Esophagus (tissue), 2 donors: ENCODE measurements at regions not wholly inside any gene's neighbourhood (a gene's known extent, or its start where the extent isn't known, plus 50 kb on each side); places are given as distances from the start of the nearest gene placed in this dataset.

ENCODE experiments used
- H3K27ac ChIP-seq, 2 donors: one replicate each; pipeline ENCODE4 v1.5.1; 2013; ENCODE audit warnings: low read depth in 2 of 2, mild to moderate bottlenecking in 2 of 2, inconsistent platforms in 1 of 2, low read length in 1 of 2, moderate library complexity in 1 of 2
- H3K27me3 ChIP-seq, 2 donors: one replicate each; pipeline ENCODE4 v1.6.1; 2013; ENCODE audit warnings: low read length in 2 of 2, control low read depth in 1 of 2, mild to moderate bottlenecking in 1 of 2; ENCODE audit not compliant: insufficient read depth in 2 of 2, control insufficient read depth in 1 of 2
- H3K36me3 ChIP-seq, 2 donors: one replicate each; pipeline ENCODE4 v1.6.1; 2013; ENCODE audit warnings: low read length in 1 of 2; ENCODE audit not compliant: control insufficient read depth in 2 of 2, insufficient read depth in 2 of 2
- H3K4me1 ChIP-seq, 2 donors: one replicate each; pipeline ENCODE4 v1.6.1; 2013; ENCODE audit warnings: low read length in 1 of 2; ENCODE audit not compliant: control insufficient read depth in 2 of 2, insufficient read depth in 2 of 2
- H3K4me3 ChIP-seq, 2 donors: one replicate each; pipeline ENCODE4 v1.5.1; 2013; ENCODE audit warnings: low read length in 2 of 2, mild to moderate bottlenecking in 2 of 2, low read depth in 1 of 2, moderate library complexity in 1 of 2
- H3K9me3 ChIP-seq, 2 donors: one replicate each; pipeline ENCODE4 v1.6.1; 2013; ENCODE audit warnings: mild to moderate bottlenecking in 2 of 2, low read depth in 1 of 2, low read length in 1 of 2, moderate library complexity in 1 of 2; ENCODE audit not compliant: control insufficient read depth in 2 of 2, insufficient read depth in 1 of 2
- WGBS, 2 donors: extraction: QIAGEN DNeasy Blood & Tissue Kit; methylation state at CpG; one replicate each; pipeline ENCODE4 v1.1.7; 2013; 5-methylcytosine and 5-hydroxymethylcytosine counted together
- donor health status: healthy with polysubstance abuse.
- donor health status: Bipolar disorder and iron deficiency.

DNA sequence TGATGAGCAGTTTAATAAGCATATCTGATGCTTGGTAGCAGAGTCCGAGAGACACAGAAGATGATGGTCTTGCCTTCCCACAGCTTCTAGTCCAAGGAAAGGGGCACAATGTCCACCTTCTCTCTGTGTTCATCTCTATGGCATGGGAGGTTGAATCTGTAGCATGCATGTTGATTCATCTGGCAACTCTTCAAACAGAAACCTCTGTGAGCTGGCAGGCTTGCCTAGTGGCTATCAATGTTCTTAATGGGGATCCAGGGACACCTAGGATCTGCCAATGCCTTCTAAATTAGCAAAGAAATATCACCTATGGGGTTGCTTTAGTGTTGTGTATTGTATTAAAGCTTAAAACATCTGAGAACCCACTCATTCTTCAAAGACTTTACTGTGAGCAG lies 170.8 kb downstream of the INO80D start:
- no peaks in the 10 kb centered on the region for H3K36me3 ChIP-seq
- H3K9me3 ChIP-seq, result no peaks in the 10 kb centered on the region
- H3K4me1 ChIP-seq, result no peaks in the 10 kb centered on the region
- WGBS, 2 donors, result 70 to 81% methylated on average over 1 of the region's 1 CpG
- H3K27me3 ChIP-seq, result no peaks in the 10 kb centered on the region
- H3K4me3 ChIP-seq, result no peak overlapping the region
- H3K27ac ChIP-seq, result no peak overlapping the region

DNA sequence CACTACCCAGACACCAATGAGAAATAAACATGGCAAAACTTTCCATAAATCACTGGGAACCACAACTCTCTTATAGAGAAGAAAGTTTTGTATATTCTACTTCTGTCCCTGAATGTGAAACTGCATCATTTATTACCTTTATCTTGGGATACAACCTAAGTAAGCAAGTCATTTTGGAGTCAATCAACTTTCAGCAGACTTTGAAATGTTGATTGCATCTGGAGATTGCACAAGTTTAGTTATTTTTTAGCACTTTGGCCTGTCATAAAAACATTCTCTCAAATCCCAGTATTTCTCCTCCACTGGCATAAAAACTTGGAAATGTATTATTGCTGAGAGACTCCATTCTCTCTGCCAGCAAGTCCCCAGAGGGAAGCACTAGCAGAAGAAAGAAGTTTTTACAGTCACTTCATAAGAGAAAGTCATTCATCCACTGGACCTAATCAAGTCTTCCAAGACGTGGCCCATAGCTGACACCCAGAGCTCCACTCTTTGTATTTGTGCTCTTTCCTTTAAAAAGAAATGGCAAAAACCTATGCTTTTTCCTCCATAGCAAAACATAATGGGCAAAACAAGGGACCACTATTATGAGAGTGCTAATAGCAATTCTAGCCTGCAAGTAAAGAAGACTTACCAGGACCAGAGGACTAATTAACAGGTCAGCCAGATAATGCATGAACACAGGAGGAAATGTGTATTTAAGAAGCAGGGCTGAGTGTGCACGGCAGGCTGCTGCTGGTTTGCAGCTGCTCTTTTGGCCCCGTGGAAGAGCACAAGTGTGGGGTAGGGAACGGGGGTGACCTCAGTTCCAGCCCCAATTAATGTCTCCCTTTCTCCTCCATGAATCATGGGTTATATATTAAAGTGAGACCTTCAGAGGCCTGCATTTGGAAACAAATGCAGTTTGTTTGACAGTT lies 171.5 kb downstream of the INO80D start:
- H3K4me3 ChIP-seq, result no peak overlapping the region
- H3K36me3 ChIP-seq, result no peaks in the 10 kb centered on the region
- no peaks in the 10 kb centered on the region for H3K4me1 ChIP-seq
- no peaks in the 10 kb centered on the region for H3K9me3 ChIP-seq
- H3K27ac ChIP-seq, result no peak overlapping the region
- H3K27me3 ChIP-seq, result no peaks in the 10 kb centered on the region
- WGBS, 2 donors, result 37 to 51% methylated on average over 4 of the region's 4 CpGs

DNA sequence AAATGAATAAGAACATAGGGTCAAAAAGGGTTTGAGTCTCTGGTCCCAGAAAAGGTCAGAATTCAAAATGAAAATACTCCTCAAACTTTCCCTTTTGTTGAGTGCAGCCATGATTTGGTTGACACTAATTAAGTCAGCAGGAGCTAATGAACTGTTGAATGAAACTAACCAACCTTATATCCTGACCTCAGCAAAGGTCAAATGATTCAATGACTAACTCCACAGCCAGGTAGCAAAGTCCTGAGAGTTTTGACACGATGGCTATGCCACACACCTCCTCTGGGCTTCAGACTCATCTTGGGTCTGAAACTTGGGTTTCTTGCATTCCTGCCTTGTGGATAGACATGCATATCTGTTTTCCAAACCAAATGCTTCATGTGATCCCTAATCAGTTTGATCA lies 172.3 kb downstream of the INO80D start:
- no peaks in the 10 kb centered on the region for H3K27me3 ChIP-seq
- no peaks in the 10 kb centered on the region for H3K36me3 ChIP-seq
- H3K4me3 ChIP-seq, result no peak overlapping the region
- H3K27ac ChIP-seq, result no peak overlapping the region
- H3K4me1 ChIP-seq, result no peaks in the 10 kb centered on the region
- WGBS, 2 donors, result 80 to 88% methylated on average over 1 of the region's 1 CpG
- H3K9me3 ChIP-seq, result no peaks in the 10 kb centered on the region

DNA sequence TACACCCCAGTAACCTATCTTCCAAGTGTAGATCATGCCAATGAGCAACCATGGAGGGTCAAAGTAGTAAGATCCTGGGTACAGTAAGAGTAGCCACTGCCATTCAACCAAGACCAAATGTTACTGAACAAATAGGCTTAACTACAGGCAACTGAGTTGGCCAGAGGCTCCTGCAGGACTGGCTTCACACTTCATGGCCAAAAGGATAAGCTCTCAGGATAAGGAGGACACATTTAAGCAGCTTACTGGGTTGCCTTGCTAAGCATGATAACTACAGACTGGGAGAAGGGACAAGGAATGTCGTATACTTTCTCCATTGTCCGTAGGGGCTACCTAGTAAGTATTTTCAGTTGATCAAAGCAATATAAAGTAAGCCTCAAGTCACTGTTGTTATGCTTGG lies 174.7 kb downstream of the INO80D start:
- Histone ChIP-seq H3K36me3 (no peaks in the 10 kb centered on the region), H3K9me3 (no peaks in the 10 kb centered on the region), H3K4me1 (no peaks in the 10 kb centered on the region), H3K27me3 (no peaks in the 10 kb centered on the region), H3K4me3 (no peak overlapping the region), H3K27ac (no peak overlapping the region)
- 90 to 94% methylated on average over 2 of the region's 2 CpGs for WGBS, 2 donors

- Histone ChIP-seq H3K4me1 (no peaks in the 10 kb centered on the region), H3K36me3 (no peaks in the 10 kb centered on the region), H3K9me3 (no peaks in the 10 kb centered on the region), H3K27ac (no peak overlapping the region), H3K27me3 (no peaks in the 10 kb centered on the region), H3K4me3 (no peak overlapping the region)
- 53 to 57% methylated on average over 6 of the region's 6 CpGs for WGBS, 2 donors
These were observed 176.8 kb downstream of the INO80D start for GRCh38 chr2:205909184-205909572.

GRCh38 chr2:205908212-205909183 lies 177.5 kb downstream of the INO80D start:
- Histone ChIP-seq H3K4me1 (no peaks in the 10 kb centered on the region), H3K36me3 (no peaks in the 10 kb centered on the region), H3K4me3 (no peak overlapping the region), H3K27me3 (no peaks in the 10 kb centered on the region), H3K27ac (no peak overlapping the region), H3K9me3 (no peaks in the 10 kb centered on the region)
- WGBS, 2 donors, result 83 to 86% methylated on average over 16 of the region's 16 CpGs

DNA sequence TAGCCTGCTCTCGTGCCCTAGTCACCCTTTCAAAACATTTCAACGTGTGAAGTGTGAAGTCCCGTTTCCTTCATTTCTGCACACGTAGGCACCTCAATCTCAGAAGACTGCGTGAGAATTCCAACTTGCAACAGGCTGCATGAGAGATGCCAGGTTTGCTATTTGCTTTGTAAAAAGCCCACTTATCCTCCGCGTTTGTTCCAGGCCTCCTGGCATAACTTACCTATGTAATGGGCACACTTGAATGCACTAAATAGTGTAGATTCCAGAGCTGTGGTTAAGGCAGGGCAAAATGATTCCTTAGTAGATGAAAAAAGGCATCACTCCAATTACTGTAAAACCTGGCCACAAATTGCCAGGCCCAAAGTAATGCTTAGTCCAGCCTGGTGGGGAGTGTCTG lies 179.6 kb downstream of the INO80D start:
- 91 to 92% methylated on average over 7 of the region's 7 CpGs for WGBS, 2 donors
- H3K4me3 ChIP-seq, result no peak overlapping the region
- H3K4me1 ChIP-seq, result no peaks in the 10 kb centered on the region
- H3K9me3 ChIP-seq, result no peaks in the 10 kb centered on the region
- no peaks in the 10 kb centered on the region for H3K36me3 ChIP-seq
- no peaks in the 10 kb centered on the region for H3K27me3 ChIP-seq
- H3K27ac ChIP-seq, result no peak overlapping the region

GRCh38 chr2:205905576-205905975 lies 180.4 kb downstream of the INO80D start:
- Histone ChIP-seq H3K36me3 (no peaks in the 10 kb centered on the region), H3K27ac (no peak overlapping the region), H3K27me3 (no peaks in the 10 kb centered on the region), H3K4me1 (no peaks in the 10 kb centered on the region), H3K4me3 (no peak overlapping the region), H3K9me3 (no peaks in the 10 kb centered on the region)
- 72 to 77% methylated on average over 1 of the region's 1 CpG for WGBS, 2 donors

DNA sequence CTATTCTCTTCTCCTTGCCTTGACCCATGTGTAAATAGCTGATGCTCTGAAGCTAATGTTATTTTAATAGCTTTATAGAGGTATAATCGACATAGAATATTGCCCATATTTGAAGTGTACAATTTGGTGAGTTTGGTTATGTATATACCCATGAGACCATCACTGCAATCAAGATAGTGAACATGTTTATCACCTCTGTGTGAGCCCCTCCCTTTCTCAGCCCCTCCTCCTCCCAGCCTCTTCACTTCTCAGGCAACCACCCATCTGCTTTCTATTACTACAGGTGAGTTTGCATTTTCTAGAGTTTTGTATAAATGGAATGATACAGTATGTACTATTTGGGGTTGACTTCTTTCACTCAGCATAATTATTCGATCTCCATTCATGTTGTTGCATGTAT lies 181.1 kb downstream of the INO80D start:
- Histone ChIP-seq H3K9me3 (no peaks in the 10 kb centered on the region), H3K36me3 (no peaks in the 10 kb centered on the region), H3K27me3 (no peaks in the 10 kb centered on the region), H3K4me3 (no peak overlapping the region), H3K4me1 (no peaks in the 10 kb centered on the region), H3K27ac (no peak overlapping the region)
- 71 to 76% methylated on average over 2 of the region's 2 CpGs for WGBS, 2 donors
